Endothelial cell of umbilical vein (primary cell): ENCODE measurements at regions not wholly inside any gene's neighbourhood (a gene's known extent, or its start where the extent isn't known, plus 50 kb on each side); places are given as distances from the start of the nearest gene placed in this dataset.

Experiments
- BruUV-seq: library from RNA; stranded (reverse); fragments of 400-500 nt; replicated peaks from 2 replicates; lab custom pipeline; 2021; lab: Mats Ljungman, UMichigan
- CTCF ChIA-PET: fragments of 300-600, 350-600 bp; sonication (Branson Sonifier 250); formaldehyde crosslinking; loops from one replicate; lab custom pipeline; 2021; ENCODE audit warnings: antibody characterized with exemption, inconsistent platforms; lab: Charles Lee
- POLR2A ChIA-PET: fragments of 300-600, 350-600 bp; sonication (Branson Sonifier 250); formaldehyde crosslinking; loops from one replicate; lab custom pipeline; 2021; ENCODE audit warnings: antibody characterized with exemption, inconsistent platforms; lab: Charles Lee
- DNase-seq: peaks from one replicate; pipeline ENCODE4 v3.0.0-alpha.2; 2011; ENCODE audit warnings: low read depth, low spot score
- FAIRE-seq: peaks from 2 replicates; lab custom pipeline; 2011; peaks lifted over from hg19 to GRCh38; lab: Jason Lieb, UNC
- H2AFZ ChIP-seq: 2 replicates; pipeline ENCODE4 v1.6.0; 2012; ENCODE audit warnings: low read depth, low read length, control low read depth, inconsistent platforms
- H3K27ac ChIP-seq: 2 replicates; pipeline ENCODE4 v1.5.1; 2011; ENCODE audit warnings: low read depth, mild to moderate bottlenecking, control low read depth, low read length, moderate library complexity; ENCODE audit not compliant: insufficient read depth
- H3K27me3 ChIP-seq, 2 experiments: 2 replicates each; pipeline versions ENCODE4 v1.6.0 to v1.6.1; 2011; ENCODE audit warnings: low read length in 2 of 2, mixed read lengths in 1 of 2; ENCODE audit not compliant: control insufficient read depth in 2 of 2, insufficient read depth in 2 of 2
- H3K36me3 ChIP-seq, 2 experiments: 2 replicates in 1 of 2; 3 replicates in 1 of 2; pipeline ENCODE4 v1.5.1; 2011; ENCODE audit warnings: low read length in 2 of 2, mild to moderate bottlenecking in 1 of 2, moderate library complexity in 1 of 2; ENCODE audit not compliant: control insufficient read depth in 2 of 2, insufficient read depth in 2 of 2; ENCODE audit errors: extremely low read depth in 1 of 2
- H3K4me1 ChIP-seq: 3 replicates; pipeline ENCODE4 v1.5.1; 2011; ENCODE audit warnings: mild to moderate bottlenecking, low read length; ENCODE audit not compliant: control insufficient read depth, insufficient read depth; ENCODE audit errors: extremely low read depth
- H3K4me2 ChIP-seq: 2 replicates; pipeline ENCODE4 v1.6.1; 2011; ENCODE audit warnings: low read length, control low read depth, mixed read lengths; ENCODE audit not compliant: insufficient read depth
- H3K4me3 ChIP-seq, 3 experiments: fragments of 200-600 bp in 1 of 3; sonication (generic), shearing (Covaris generic) in 1 of 3; replicated peaks in 1 of 3; 2 replicates each; pipeline ENCODE4 v1.5.1; 2011 to 2016; ENCODE audit warnings: control low read depth in 3 of 3, low read length in 3 of 3, mild to moderate bottlenecking in 2 of 3, inconsistent platforms in 1 of 3, low read depth in 1 of 3, moderate library complexity in 1 of 3; ENCODE audit not compliant: insufficient read depth in 1 of 3
- H3K79me2 ChIP-seq: 2 replicates; pipeline ENCODE4 v1.6.0; 2012; ENCODE audit warnings: low read length, inconsistent platforms; ENCODE audit not compliant: control insufficient read depth, insufficient read depth
- H3K9ac ChIP-seq: replicated peaks from 2 replicates; pipeline ENCODE3; 2011; ENCODE audit warnings: low read length, control low read depth; ENCODE audit not compliant: insufficient read depth; ENCODE audit errors: extremely low read depth
- H3K9me1 ChIP-seq: replicated peaks from 3 replicates; pipeline ENCODE4 v1.6.0; 2011; ENCODE audit warnings: mild to moderate bottlenecking, low read length; ENCODE audit not compliant: control insufficient read depth, insufficient read depth; ENCODE audit errors: extremely low read depth
- H3K9me3 ChIP-seq: replicated peaks from 2 replicates; pipeline ENCODE4 v1.5.1; 2012; ENCODE audit warnings: low read length, inconsistent platforms; ENCODE audit not compliant: control insufficient read depth, insufficient read depth
- H4K20me1 ChIP-seq: replicated peaks from 2 replicates; pipeline ENCODE3; 2011; ENCODE audit warnings: mild to moderate bottlenecking, low read length; ENCODE audit not compliant: control insufficient read depth, insufficient read depth; ENCODE audit errors: extremely low read depth
- EZH2 ChIP-seq: IDR thresholded peaks from 2 replicates; pipeline ENCODE4 v1.6.1; 2012; ENCODE audit warnings: borderline replicate concordance, low read depth, mild to moderate bottlenecking, moderate library complexity, low read length, inconsistent platforms; ENCODE audit not compliant: severe bottlenecking
- FOS ChIP-seq: IDR thresholded peaks from 2 replicates; pipeline ENCODE4 v1.6.1; 2011; ENCODE audit warnings: mild to moderate bottlenecking, low read length, moderate library complexity, borderline replicate concordance; ENCODE audit not compliant: insufficient read depth
- GATA2 ChIP-seq: IDR thresholded peaks from 2 replicates; pipeline ENCODE4 v1.7.0; 2011; ENCODE audit warnings: low read depth, mild to moderate bottlenecking, moderate library complexity, mixed read lengths, low read length; ENCODE audit not compliant: insufficient read length, insufficient read depth
- JUN ChIP-seq: IDR thresholded peaks from 2 replicates; pipeline ENCODE4 v1.6.1; 2011; ENCODE audit warnings: borderline replicate concordance, low read depth; ENCODE audit not compliant: insufficient read length, insufficient read depth
- MYC ChIP-seq: IDR thresholded peaks from one replicate; pipeline ENCODE4 v1.6.1; 2011; ENCODE audit warnings: mild to moderate bottlenecking, low read depth, low read length
- POLR2A ChIP-seq: IDR thresholded peaks from 2 replicates; pipeline ENCODE4 v1.6.1; 2012; ENCODE audit warnings: low read depth, mild to moderate bottlenecking, control low read depth, low read length
- POLR2AphosphoS5 ChIP-seq: IDR thresholded peaks from 2 replicates; pipeline ENCODE4 v1.6.1; 2012; ENCODE audit warnings: low read depth, mild to moderate bottlenecking, control low read depth, low read length, moderate library complexity; ENCODE audit not compliant: insufficient read depth
- dilution Hi-C: fragments of 300-500 bp; cut with MboI; formaldehyde crosslinking; loops from one replicate; pipeline ENCODE4 v1.15.0; 2019; ENCODE audit warnings: low sequenced_read_pairs; ENCODE audit not compliant: extremely low pct_ligation_motif_present
- intact Hi-C: fragments of 100-400 bp; cut with micrococcal nuclease; formaldehyde crosslinking; loops from one replicate; pipeline ENCODE4 v1.10.0; 2022
- TF ChIP-seq, protein P1 (sequence below): IDR thresholded peaks from 2 replicates; pipeline ENCODE4 v1.6.1; 2011; ENCODE audit not compliant: insufficient read depth, insufficient read length
- TF ChIP-seq, protein P2 (sequence below), 2 donors: IDR thresholded peaks; 1 replicate in 1 of 2; 2 replicates in 1 of 2; pipeline ENCODE4 v1.5.1; 2011; ENCODE audit warnings: low read length in 2 of 2, mild to moderate bottlenecking in 2 of 2, moderate library complexity in 2 of 2, control low read depth in 1 of 2, inconsistent platforms in 1 of 2, low read depth in 1 of 2; ENCODE audit not compliant: insufficient read depth in 1 of 2; ENCODE audit errors: extremely low read depth in 1 of 2

DNA sequence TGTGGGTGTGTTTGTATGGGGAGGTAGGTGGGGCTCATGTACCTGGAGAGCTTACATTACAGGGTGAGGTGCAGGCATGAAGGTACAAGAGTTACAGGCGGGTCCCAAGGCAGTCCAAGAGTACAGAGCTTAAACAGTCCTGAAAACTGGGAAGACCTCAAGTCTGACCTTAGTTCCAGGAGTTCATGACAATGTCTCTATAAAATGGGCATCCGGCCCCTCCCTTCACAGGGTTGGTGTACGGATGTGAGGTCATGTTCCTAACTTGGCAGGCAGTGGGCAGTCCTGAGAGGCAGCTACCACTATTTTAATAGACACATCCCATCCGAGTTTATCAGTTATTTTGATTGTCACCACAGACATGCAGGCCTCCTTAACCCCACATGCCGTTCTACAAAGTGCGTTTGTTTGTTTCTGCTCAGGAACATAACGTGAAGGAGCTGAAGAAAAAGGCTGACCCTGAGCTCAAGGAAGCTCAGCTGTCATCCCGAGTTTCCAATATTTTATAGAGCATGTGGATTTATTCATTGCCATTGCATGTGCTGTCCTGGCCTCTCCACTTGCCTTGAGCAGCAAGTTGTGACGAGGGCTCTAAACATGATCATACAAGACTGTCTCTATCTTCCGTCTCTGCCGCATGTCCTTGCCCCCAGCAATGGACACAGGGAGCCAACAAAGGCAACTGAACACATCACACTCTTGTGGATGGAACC lies 647.5 kb upstream of the IGFBP3 start:
- no peaks in the 10 kb centered on the region for H3K9me3 ChIP-seq
- no peaks in the 10 kb centered on the region for H3K27me3 ChIP-seq
- no peaks in the 10 kb centered on the region for H4K20me1 ChIP-seq
- TF ChIP-seq EZH2 (no peak), JUN (no peak), MYC (no peak), FOS (no peak), GATA2 (no peak), POLR2A (no peak), POLR2AphosphoS5 (no peak)
- TF ChIP-seq, protein P1, sequence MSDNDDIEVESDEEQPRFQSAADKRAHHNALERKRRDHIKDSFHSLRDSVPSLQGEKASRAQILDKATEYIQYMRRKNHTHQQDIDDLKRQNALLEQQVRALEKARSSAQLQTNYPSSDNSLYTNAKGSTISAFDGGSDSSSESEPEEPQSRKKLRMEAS, result no peak
- TF ChIP-seq, protein P2, sequence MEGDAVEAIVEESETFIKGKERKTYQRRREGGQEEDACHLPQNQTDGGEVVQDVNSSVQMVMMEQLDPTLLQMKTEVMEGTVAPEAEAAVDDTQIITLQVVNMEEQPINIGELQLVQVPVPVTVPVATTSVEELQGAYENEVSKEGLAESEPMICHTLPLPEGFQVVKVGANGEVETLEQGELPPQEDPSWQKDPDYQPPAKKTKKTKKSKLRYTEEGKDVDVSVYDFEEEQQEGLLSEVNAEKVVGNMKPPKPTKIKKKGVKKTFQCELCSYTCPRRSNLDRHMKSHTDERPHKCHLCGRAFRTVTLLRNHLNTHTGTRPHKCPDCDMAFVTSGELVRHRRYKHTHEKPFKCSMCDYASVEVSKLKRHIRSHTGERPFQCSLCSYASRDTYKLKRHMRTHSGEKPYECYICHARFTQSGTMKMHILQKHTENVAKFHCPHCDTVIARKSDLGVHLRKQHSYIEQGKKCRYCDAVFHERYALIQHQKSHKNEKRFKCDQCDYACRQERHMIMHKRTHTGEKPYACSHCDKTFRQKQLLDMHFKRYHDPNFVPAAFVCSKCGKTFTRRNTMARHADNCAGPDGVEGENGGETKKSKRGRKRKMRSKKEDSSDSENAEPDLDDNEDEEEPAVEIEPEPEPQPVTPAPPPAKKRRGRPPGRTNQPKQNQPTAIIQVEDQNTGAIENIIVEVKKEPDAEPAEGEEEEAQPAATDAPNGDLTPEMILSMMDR (IDR thresholded peaks at IDR 0.05; ENCODE audit: extremely low read depth in 1 of 2, insufficient read depth in 1 of 2, low read depth in 1 of 2, low read length in 2 of 2), result no peak
- ChIA-PET POLR2A (no interaction called here), CTCF (interaction anchor here (0.6 to 1.2 kb wide), 2 partner anchors 9 to 184 kb away, joined by 3 to 5 read pairs; no protein-coding TSS in a partner anchor)
- DNase-seq (peak; percentile 22), FAIRE-seq (peak; percentile 77)
- no peaks in the 10 kb centered on the region for H3K9me1 ChIP-seq
- dilution Hi-C loops (no loop called here), intact Hi-C loops (no loop called here)
- H3K36me3 ChIP-seq, result no peaks in the 10 kb centered on the region
- BruUV-seq, result TSS peak; percentile 62
- H3K79me2 ChIP-seq, result no peaks in the 10 kb centered on the region
- H3K4me1 ChIP-seq, result peaks cover 13% of the 10 kb centered on the region
- H3K4me3 ChIP-seq, result no peak overlapping the region
- H3K27ac ChIP-seq, result peak overlapping the region; percentile 52
- no peak overlapping the region for H3K4me2 ChIP-seq
- H2AFZ ChIP-seq, result peak overlapping the region; percentile 48
- no peak overlapping the region for H3K9ac ChIP-seq
